ENCODE measurements at regions not wholly inside any gene's neighbourhood (a gene's known extent, or its start where the extent isn't known, plus 50 kb on each side); places are given as distances from the start of the nearest gene placed in this dataset.

- H3K4me3 ChIP-seq (replicated peaks; ENCODE audit: low read depth, low read length) = no peak overlapping the region
- no peak for TF ChIP-seq CTCF (IDR thresholded peaks at IDR 0.05; ENCODE audit: low read length, missing control alignments)
- no peak for DNase-seq (ENCODE audit: low read depth)
Observed at GRCh38 chr5:118722122-118723020, 266.0 kb downstream of the DTWD2 start.

- TF ChIP-seq CTCF (IDR thresholded peaks at IDR 0.05; ENCODE audit: low read length, missing control alignments) = no peak
- H3K4me3 ChIP-seq (replicated peaks; ENCODE audit: low read depth, low read length) = no peak overlapping the region
- no peak for DNase-seq (ENCODE audit: low read depth)
Observed at GRCh38 chr5:118711727-118712126, 276.6 kb downstream of the DTWD2 start.

GRCh38 chr5:118705959-118706667 lies 282.2 kb downstream of the DTWD2 start:
- TF ChIP-seq CTCF (IDR thresholded peaks at IDR 0.05; ENCODE audit: low read length, missing control alignments) = no peak
- no peak for DNase-seq (ENCODE audit: low read depth)
- H3K4me3 ChIP-seq (replicated peaks; ENCODE audit: low read depth, low read length) = no peak overlapping the region

- TF ChIP-seq CTCF (IDR thresholded peaks at IDR 0.05; ENCODE audit: low read length, missing control alignments) = no peak
- no peak overlapping the region for H3K4me3 ChIP-seq (replicated peaks; ENCODE audit: low read depth, low read length)
- DNase-seq (ENCODE audit: low read depth) = no peak
Observed at GRCh38 chr5:118703241-118703640, 285.1 kb downstream of the DTWD2 start.

GRCh38 chr5:118701791-118702190 lies 286.6 kb downstream of the DTWD2 start:
- no peak overlapping the region for H3K4me3 ChIP-seq (replicated peaks; ENCODE audit: low read depth, low read length)
- DNase-seq (ENCODE audit: low read depth) = no peak
- no peak for TF ChIP-seq CTCF (IDR thresholded peaks at IDR 0.05; ENCODE audit: low read length, missing control alignments)

- no peak for TF ChIP-seq CTCF (IDR thresholded peaks at IDR 0.05; ENCODE audit: low read length, missing control alignments)
- no peak for DNase-seq (ENCODE audit: low read depth)
- H3K4me3 ChIP-seq (replicated peaks; ENCODE audit: low read depth, low read length) = no peak overlapping the region
Observed at GRCh38 chr5:118700510-118700909, 287.8 kb downstream of the DTWD2 start.
